Ovary (tissue), 7 donors: ENCODE measurements at regions not wholly inside any gene's neighbourhood (a gene's known extent, or its start where the extent isn't known, plus 50 kb on each side); places are given as distances from the start of the nearest gene placed in this dataset.

Experiments used
- DNase-seq, 5 donors: peaks; one replicate each; pipeline ENCODE4 v3.0.0-alpha.2; 2019 to 2020
- H3K27ac ChIP-seq, 2 donors: fragments of 200-600 bp; one replicate each; pipeline versions ENCODE4 v1.5.1 to v1.8.0; 2019 to 2022
- H3K27me3 ChIP-seq: fragments of 200-600 bp; one replicate; pipeline ENCODE4 v1.8.0; 2022
- H3K36me3 ChIP-seq: fragments of 200-600 bp; sonication (generic); one replicate; pipeline ENCODE4 v1.5.1; 2019
- H3K4me1 ChIP-seq: one replicate; pipeline ENCODE4 v1.8.1; 2013; ENCODE audit warnings: mild to moderate bottlenecking, moderate library complexity; ENCODE audit not compliant: insufficient read depth
- H3K4me3 ChIP-seq: fragments of 200-600 bp; sonication (generic); one replicate; pipeline ENCODE4 v1.5.1; 2017
- H3K9me3 ChIP-seq, 2 donors: fragments of 200-600 bp in 1 of 2; sonication (generic) in 1 of 2; one replicate each; pipeline versions ENCODE4 v1.5.1 to v1.8.1; 2013 to 2019; ENCODE audit warnings: mild to moderate bottlenecking in 1 of 2, moderate library complexity in 1 of 2
- EP300 ChIP-seq: sonication (generic); formaldehyde crosslinking; IDR thresholded peaks from one replicate; pipeline ENCODE4 v1.6.1; 2017; ENCODE audit warnings: antibody characterized with exemption
- POLR2A ChIP-seq: fragments of 450-650 bp; IDR thresholded peaks from one replicate; pipeline ENCODE4 v1.6.1; 2017; ENCODE audit warnings: antibody characterized with exemption, mild to moderate bottlenecking, moderate library complexity
- WGBS, 3 donors: extraction: QIAGEN DNeasy Blood & Tissue Kit in 1 of 3; methylation state at CpG; one replicate each; pipeline versions ENCODE4 v1.1.5 to v1.1.7; 2013 to 2017; 5-methylcytosine and 5-hydroxymethylcytosine counted together
- intact Hi-C, 4 donors: fragments of 100-400 bp; cut with DNase I; formaldehyde crosslinking; loops; one replicate each; pipeline versions ENCODE4 v1.11.0 to v1.15.1; 2022 to 2023
- TF ChIP-seq, protein P1 (sequence below), 3 donors: fragments of 450-650 bp in 2 of 3; fragments of 200-600 bp in 1 of 3; IDR thresholded peaks; one replicate each; pipeline versions ENCODE4 v1.5.1 to v1.8.0; 2016 to 2022; ENCODE audit warnings: antibody characterized with exemption in 3 of 3, mild to moderate bottlenecking in 1 of 3
- donor health status: DM: no; HTN: no; CAD: no; lungs with moderate emphysema.
- donor health status: DM: no; HTN: no; CAD: no.
- donor health status: Bipolar disorder and iron deficiency.
- donor health status: DM: no; HTN: no; CAD: no.
- donor health status: DM: yes; HTN: yes; CAD: no.

DNA sequence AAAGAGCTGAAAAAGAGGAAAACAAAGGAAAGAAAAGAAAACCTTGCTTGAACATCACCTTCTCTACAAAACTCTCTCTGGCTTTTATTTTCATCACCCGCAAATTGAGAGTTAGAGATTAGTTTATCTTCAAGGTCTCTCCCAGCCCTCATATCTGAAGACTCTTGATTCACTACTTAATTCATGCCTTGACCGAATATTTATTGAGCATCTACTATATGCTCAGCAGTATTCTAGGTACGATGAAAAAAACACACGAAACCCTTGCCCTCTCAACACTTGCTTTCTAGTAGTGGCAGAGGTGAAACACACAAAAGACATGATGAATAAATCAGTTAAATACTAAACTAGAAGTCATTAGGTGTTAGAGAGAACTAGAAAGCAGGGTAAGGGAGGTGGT, 150.6 kb upstream of the CADM1 start:
- no peak for DNase-seq
- Histone ChIP-seq H3K27ac (no peak overlapping the region), H3K9me3 (no peaks in the 10 kb centered on the region), H3K4me1 (no peaks in the 10 kb centered on the region), H3K27me3 (no peaks in the 10 kb centered on the region), H3K36me3 (no peaks in the 10 kb centered on the region), H3K4me3 (no peak overlapping the region)
- TF ChIP-seq POLR2A = no peak
- TF ChIP-seq, protein P1, sequence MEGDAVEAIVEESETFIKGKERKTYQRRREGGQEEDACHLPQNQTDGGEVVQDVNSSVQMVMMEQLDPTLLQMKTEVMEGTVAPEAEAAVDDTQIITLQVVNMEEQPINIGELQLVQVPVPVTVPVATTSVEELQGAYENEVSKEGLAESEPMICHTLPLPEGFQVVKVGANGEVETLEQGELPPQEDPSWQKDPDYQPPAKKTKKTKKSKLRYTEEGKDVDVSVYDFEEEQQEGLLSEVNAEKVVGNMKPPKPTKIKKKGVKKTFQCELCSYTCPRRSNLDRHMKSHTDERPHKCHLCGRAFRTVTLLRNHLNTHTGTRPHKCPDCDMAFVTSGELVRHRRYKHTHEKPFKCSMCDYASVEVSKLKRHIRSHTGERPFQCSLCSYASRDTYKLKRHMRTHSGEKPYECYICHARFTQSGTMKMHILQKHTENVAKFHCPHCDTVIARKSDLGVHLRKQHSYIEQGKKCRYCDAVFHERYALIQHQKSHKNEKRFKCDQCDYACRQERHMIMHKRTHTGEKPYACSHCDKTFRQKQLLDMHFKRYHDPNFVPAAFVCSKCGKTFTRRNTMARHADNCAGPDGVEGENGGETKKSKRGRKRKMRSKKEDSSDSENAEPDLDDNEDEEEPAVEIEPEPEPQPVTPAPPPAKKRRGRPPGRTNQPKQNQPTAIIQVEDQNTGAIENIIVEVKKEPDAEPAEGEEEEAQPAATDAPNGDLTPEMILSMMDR (IDR thresholded peaks at IDR 0.05) = no peak
- no peak for TF ChIP-seq EP300
- 82 to 91% (median 86%) methylated on average over 4 of the region's 4 CpGs for WGBS, 3 donors
- intact Hi-C loops = no loop called here

GRCh38 chr11:115653926-115654325, 149.7 kb upstream of the CADM1 start:
- Histone ChIP-seq H3K27me3 (no peaks in the 10 kb centered on the region), H3K4me1 (no peaks in the 10 kb centered on the region), H3K27ac (no peak overlapping the region), H3K36me3 (no peaks in the 10 kb centered on the region), H3K4me3 (no peak overlapping the region), H3K9me3 (no peaks in the 10 kb centered on the region)
- TF ChIP-seq POLR2A = no peak
- TF ChIP-seq, protein P1 (IDR thresholded peaks at IDR 0.05) = no peak
- intact Hi-C loops = no loop called here
- WGBS, 3 donors = 85 to 90% (median 89%) methylated on average over 13 of the region's 13 CpGs
- DNase-seq = no peak

GRCh38 chr11:115653076-115653475, 148.9 kb upstream of the CADM1 start:
- H3K4me3 ChIP-seq = no peak overlapping the region
- no peaks in the 10 kb centered on the region for H3K36me3 ChIP-seq
- 76 to 90% (median 77%) methylated on average over 1 of the region's 1 CpG for WGBS, 3 donors
- no peak for DNase-seq
- no peak overlapping the region for H3K27ac ChIP-seq
- no peak for TF ChIP-seq POLR2A
- no peak for TF ChIP-seq EP300
- TF ChIP-seq, protein P1 (IDR thresholded peaks at IDR 0.05) = no peak
- intact Hi-C loops = no loop called here
- no peaks in the 10 kb centered on the region for H3K9me3 ChIP-seq
- no peaks in the 10 kb centered on the region for H3K27me3 ChIP-seq
- no peaks in the 10 kb centered on the region for H3K4me1 ChIP-seq

DNA sequence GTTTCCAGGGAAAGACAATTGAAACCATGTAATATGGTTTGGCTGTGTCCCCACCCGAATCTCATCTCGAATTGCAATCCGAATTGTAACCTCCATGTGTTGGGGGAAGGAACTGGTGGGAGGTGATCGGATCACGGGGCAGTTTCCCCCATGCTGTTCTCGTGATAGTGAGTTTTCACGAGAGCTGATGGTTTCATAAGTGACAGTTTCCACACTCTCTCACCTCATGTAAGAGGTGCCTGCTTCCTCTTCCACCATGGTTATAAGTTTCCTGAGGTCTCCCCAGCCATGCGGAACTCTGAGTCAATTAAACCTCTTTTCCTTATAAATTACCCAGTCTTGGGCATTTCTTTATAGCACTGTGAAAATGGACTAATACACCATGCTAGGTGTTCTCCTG, 148.3 kb upstream of the CADM1 start:
- H3K9me3 ChIP-seq = no peaks in the 10 kb centered on the region
- H3K4me1 ChIP-seq = no peaks in the 10 kb centered on the region
- no peak overlapping the region for H3K4me3 ChIP-seq
- no peaks in the 10 kb centered on the region for H3K36me3 ChIP-seq
- intact Hi-C loops = no loop called here
- H3K27me3 ChIP-seq = no peaks in the 10 kb centered on the region
- TF ChIP-seq EP300 (no peak), POLR2A (no peak)
- TF ChIP-seq, protein P1 (IDR thresholded peaks at IDR 0.05) = no peak
- DNase-seq = no peak
- WGBS, 3 donors = 83 to 90% (median 84%) methylated on average over 8 of the region's 8 CpGs
- H3K27ac ChIP-seq = no peak overlapping the region

DNA sequence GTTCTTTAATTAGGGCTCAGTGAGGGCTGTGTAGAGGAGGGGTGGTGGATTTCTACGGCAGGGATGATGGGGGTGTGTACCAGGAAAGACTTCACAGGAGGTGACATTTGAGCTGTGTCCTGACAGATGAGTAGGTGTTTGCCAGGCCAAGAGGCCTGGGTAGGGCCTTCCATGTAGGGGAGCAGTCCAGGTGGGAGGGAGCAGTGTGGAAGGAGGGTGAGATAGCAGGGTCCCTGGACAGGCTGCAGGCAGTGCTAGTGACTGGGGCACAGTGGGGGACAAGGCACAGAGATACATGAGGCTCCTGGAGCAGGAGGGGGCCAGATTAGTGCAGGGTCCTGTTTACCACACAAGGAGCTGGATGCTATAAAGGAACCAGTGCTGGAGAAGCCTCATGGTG, 147.9 kb upstream of the CADM1 start:
- DNase-seq = no peak
- TF ChIP-seq, protein P1 (IDR thresholded peaks at IDR 0.05) = no peak
- TF ChIP-seq POLR2A (no peak), EP300 (no peak)
- intact Hi-C loops = no loop called here
- Histone ChIP-seq H3K9me3 (no peaks in the 10 kb centered on the region), H3K27me3 (no peaks in the 10 kb centered on the region), H3K4me3 (no peak overlapping the region), H3K36me3 (no peaks in the 10 kb centered on the region), H3K27ac (no peak overlapping the region), H3K4me1 (no peaks in the 10 kb centered on the region)
- 38 to 63% (median 44%) methylated on average over 1 of the region's 1 CpG for WGBS, 3 donors
